Osteocyte (in vitro differentiated cells): ENCODE measurements at regions not wholly inside any gene's neighbourhood (a gene's known extent, or its start where the extent isn't known, plus 50 kb on each side); places are given as distances from the start of the nearest gene placed in this dataset.
"Not testable (repeated sequence)": the region's sequence is repeated elsewhere in the genome, so short reads cannot be mapped to it uniquely, and the experiment has no call there.

Experiments used
- DNase-seq: peaks from one replicate; pipeline ENCODE4 v3.0.0; 2021; ENCODE audit warnings: mixed read lengths; ENCODE audit not compliant: unreplicated experiment; ENCODE audit errors: extremely low spot score
- H3K27ac Mint-ChIP-seq: one replicate; pipeline ENCODE4 v1.8.0; 2021; ENCODE audit warnings: mild to moderate bottlenecking, mixed read lengths; ENCODE audit not compliant: unreplicated experiment
- H3K27me3 Mint-ChIP-seq: one replicate; pipeline ENCODE4 v1.8.0; 2021; ENCODE audit warnings: mixed read lengths; ENCODE audit not compliant: unreplicated experiment
- H3K36me3 Mint-ChIP-seq: one replicate; pipeline ENCODE4 v1.8.0; 2021; ENCODE audit warnings: mixed read lengths; ENCODE audit not compliant: unreplicated experiment
- H3K4me1 Mint-ChIP-seq: one replicate; pipeline ENCODE4 v1.8.0; 2021; ENCODE audit warnings: mixed read lengths; ENCODE audit not compliant: unreplicated experiment
- H3K4me3 Mint-ChIP-seq: one replicate; pipeline ENCODE4 v1.8.0; 2021; ENCODE audit warnings: mild to moderate bottlenecking, moderate library complexity, mixed read lengths; ENCODE audit not compliant: unreplicated experiment
- H3K9me3 Mint-ChIP-seq: one replicate; pipeline ENCODE4 v1.8.0; 2021; ENCODE audit warnings: mixed read lengths; ENCODE audit not compliant: unreplicated experiment
- TF ChIP-seq, protein P1 (sequence below): fragments of 200-600 bp; sonication (generic); IDR thresholded peaks from 2 replicates; pipeline ENCODE4 v1.5.0; 2021; ENCODE audit warnings: antibody characterized with exemption, mild to moderate bottlenecking, moderate library complexity

DNA sequence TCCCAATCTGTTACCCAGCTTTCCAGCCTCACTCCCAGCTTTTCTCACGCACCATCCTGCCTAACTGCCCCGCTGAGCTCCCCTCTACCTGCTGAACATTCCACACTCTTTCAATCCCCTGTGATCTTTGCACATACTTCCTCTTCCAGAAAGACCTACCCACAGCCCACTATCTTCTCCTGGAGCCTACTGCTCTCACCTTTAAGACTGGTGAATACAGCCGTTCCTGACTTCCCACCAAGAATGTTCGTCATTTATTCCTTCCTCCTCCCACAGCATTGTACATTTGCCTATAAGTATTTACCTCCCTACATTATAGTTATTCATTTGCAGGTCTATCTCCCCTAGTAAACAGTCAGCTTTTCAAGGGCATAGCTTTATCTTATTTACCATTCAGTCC is 61.9 kb upstream of the MBOAT1 start:
- peaks cover 9% of the 10 kb centered on the region for H3K4me1 Mint-ChIP-seq
- DNase-seq, result no peak
- H3K9me3 Mint-ChIP-seq, result no peaks in the 10 kb centered on the region
- no peak overlapping the region for H3K27ac Mint-ChIP-seq
- H3K36me3 Mint-ChIP-seq, result no peaks in the 10 kb centered on the region
- H3K27me3 Mint-ChIP-seq, result peaks cover 15% of the 10 kb centered on the region
- TF ChIP-seq, protein P1, sequence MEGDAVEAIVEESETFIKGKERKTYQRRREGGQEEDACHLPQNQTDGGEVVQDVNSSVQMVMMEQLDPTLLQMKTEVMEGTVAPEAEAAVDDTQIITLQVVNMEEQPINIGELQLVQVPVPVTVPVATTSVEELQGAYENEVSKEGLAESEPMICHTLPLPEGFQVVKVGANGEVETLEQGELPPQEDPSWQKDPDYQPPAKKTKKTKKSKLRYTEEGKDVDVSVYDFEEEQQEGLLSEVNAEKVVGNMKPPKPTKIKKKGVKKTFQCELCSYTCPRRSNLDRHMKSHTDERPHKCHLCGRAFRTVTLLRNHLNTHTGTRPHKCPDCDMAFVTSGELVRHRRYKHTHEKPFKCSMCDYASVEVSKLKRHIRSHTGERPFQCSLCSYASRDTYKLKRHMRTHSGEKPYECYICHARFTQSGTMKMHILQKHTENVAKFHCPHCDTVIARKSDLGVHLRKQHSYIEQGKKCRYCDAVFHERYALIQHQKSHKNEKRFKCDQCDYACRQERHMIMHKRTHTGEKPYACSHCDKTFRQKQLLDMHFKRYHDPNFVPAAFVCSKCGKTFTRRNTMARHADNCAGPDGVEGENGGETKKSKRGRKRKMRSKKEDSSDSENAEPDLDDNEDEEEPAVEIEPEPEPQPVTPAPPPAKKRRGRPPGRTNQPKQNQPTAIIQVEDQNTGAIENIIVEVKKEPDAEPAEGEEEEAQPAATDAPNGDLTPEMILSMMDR, result no peak
- no peak overlapping the region for H3K4me3 Mint-ChIP-seq

GRCh38 chr6:20275837-20276236 is 63.6 kb upstream of the MBOAT1 start:
- not testable (repeated sequence) for H3K9me3 Mint-ChIP-seq, H3K4me3 Mint-ChIP-seq, DNase-seq, H3K36me3 Mint-ChIP-seq, H3K27ac Mint-ChIP-seq
- H3K4me1 Mint-ChIP-seq, result peaks cover 11% of the 10 kb centered on the region
- H3K27me3 Mint-ChIP-seq, result peaks cover 26% of the 10 kb centered on the region

DNA sequence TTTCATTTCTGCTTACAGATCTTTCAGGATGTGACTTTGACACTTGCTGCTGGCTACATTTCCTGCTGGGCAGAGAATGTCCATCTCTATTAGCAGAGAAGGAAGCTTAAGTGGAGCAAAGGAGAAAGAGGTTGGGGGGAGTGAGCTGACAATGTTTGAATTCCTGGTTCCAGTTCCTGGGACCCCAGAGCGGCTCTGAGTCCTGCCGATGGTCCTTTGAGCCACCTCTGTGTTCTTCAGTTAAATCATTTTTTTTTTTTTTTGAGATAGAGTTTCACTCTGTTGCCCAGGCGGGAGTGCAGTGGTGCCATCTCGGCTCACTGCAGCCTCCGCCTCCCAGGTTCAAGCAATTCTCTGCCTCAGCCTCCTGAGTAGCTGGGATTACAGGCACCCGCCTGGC is 65.5 kb upstream of the MBOAT1 start:
- not testable (repeated sequence) for H3K36me3 Mint-ChIP-seq, DNase-seq, H3K4me3 Mint-ChIP-seq, H3K27ac Mint-ChIP-seq
- Mint-ChIP-seq H3K27me3 (peaks cover 34% of the 10 kb centered on the region), H3K4me1 (peaks cover 11% of the 10 kb centered on the region), H3K9me3 (peaks cover 14% of the 10 kb centered on the region)

GRCh38 chr6:20279051-20279450 is 66.8 kb upstream of the MBOAT1 start:
- Mint-ChIP-seq H3K4me3 (no peak overlapping the region), H3K27me3 (peaks cover 35% of the 10 kb centered on the region), H3K9me3 (peaks cover 27% of the 10 kb centered on the region), H3K27ac (no peak overlapping the region), H3K4me1 (peaks cover 11% of the 10 kb centered on the region), H3K36me3 (no peaks in the 10 kb centered on the region)
- TF ChIP-seq, protein P1, result no peak
- DNase-seq, result no peak

DNA sequence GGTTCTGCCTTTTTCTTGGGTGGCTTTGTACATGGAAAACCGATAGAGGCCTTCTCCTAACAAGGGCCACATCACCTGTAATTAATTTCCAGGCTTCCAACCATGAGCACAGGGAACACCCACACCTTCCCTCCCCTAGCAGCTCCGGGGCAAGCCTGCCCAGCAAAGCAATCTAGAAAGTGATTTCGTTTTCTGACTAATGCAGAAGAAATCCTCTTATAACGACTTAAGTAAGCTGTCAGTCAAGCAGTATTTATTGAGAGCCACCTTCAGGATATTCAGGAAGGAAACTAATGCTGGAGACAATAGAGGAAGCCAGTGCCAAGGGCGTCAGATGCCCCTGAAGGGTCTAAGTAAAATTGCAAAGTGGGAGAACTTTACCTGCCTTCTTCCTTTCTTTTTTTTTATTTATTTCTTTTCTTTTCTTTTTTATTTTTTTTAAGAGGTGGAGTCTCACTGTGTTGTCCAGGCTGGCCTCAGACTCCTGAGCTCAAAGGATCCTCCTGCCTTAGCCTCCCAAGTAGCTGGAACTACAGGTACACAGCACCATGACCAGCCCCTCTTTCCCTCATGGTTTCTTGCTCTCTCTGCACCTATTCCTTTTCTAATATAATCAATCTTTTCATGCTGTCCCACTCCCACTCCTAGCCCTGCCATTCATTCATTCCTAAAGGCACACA is 67.5 kb upstream of the MBOAT1 start:
- no peaks in the 10 kb centered on the region for H3K36me3 Mint-ChIP-seq
- H3K4me1 Mint-ChIP-seq, result peaks cover 11% of the 10 kb centered on the region
- TF ChIP-seq, protein P1, result no peak
- no peak overlapping the region for H3K27ac Mint-ChIP-seq
- H3K4me3 Mint-ChIP-seq, result no peak overlapping the region
- no peak for DNase-seq
- H3K9me3 Mint-ChIP-seq, result peaks cover 32% of the 10 kb centered on the region
- H3K27me3 Mint-ChIP-seq, result peaks cover 31% of the 10 kb centered on the region

DNA sequence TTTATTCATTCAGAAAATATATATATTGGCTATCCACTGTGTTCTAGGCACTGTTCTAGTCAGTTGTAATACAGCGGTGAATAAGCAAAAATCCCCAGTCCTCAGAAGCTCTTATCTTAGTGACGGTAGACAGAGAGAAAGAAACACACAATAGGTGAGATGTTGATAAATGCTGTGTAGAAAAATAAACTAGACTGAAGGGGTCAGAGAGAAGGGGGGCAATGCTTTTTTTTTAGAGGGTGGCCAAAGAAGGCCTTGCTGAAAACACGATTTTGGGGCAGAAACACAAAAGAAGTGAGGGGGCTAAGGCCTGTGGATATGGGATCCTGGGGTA is 68.0 kb upstream of the MBOAT1 start:
- Mint-ChIP-seq H3K36me3 (no peaks in the 10 kb centered on the region), H3K4me3 (no peak overlapping the region), H3K9me3 (peaks cover 32% of the 10 kb centered on the region), H3K27ac (no peak overlapping the region), H3K4me1 (peaks cover 11% of the 10 kb centered on the region), H3K27me3 (peaks cover 31% of the 10 kb centered on the region)
- DNase-seq, result no peak
- TF ChIP-seq, protein P1, result no peak
